Activated CD4-positive, alpha-beta T cell treated with anti-CD3 and anti-CD28 coated beads, Interleukin-2, Interleukin-6, amounts not matched to agents 100 ng/mL and 50 ng/mL, durations not matched to agents 16 hours and 8 hours (primary cell): ENCODE measurements at regions not wholly inside any gene's neighbourhood (a gene's known extent, or its start where the extent isn't known, plus 50 kb on each side); places are given as distances from the start of the nearest gene placed in this dataset.

Experiments
- DNase-seq: peaks from one replicate; pipeline ENCODE4 v3.0.0-alpha.2; 2020

DNA sequence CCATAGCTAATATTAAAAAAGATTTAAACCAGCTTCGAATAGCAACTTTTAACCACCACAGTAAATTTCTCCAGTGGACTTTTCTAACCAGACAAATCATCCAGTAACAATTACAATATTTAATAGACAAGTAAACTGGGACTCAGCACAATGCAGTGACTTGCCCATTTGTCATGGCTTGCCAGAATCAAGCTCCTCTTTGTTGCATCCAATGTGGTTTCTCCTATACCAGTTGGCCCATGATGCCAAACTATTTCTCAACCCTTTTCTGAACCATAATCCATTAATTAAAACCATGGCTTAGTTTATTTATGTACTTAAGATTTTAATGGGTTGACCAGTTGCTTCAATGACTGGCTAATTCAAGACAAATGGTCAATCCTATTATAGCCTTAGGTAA, 64.4 kb downstream of the DIO2 start:
- no peak for DNase-seq

DNA sequence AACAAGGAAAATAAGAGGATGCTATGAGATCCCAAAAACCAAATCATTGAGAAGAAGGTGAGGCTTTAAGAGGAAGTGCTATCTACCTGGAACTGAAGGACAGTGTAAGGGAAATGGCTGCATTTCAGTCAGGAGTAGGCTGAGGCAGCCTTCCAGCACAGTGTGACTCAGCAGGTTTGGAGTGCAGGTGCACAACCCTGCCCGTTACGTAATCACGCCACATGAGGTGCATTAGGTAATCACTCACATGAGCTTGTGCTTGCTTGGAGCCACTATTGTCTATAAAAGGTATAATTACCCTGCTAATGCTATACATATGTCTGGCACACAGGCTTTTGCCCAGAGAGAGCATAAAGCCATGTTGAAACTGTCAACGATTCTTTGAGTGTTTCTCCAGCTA, 74.9 kb downstream of the DIO2 start:
- no peak for DNase-seq

- no peak for DNase-seq
Observed at GRCh38 chr14:80135305-80136088, 75.8 kb downstream of the DIO2 start.

DNA sequence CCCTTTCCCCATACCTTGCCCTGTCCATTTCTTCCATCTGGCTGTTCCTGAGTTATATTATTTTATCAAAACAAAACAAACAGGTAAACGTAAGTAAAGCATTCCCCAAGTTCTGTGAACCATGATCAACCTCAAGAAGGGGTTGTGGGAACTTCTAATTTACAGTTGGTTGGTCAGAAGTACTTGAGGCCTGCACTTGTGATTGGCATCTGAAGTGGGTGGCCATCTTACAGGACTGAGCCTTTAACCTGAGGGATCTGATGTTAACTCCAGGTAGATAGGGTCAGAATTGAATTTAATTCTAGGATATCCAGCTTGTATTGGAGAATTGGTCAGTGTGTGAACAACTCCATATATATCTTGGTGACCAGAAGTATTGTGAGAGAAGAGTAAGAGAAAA, 77.0 kb downstream of the DIO2 start:
- no peak for DNase-seq

DNA sequence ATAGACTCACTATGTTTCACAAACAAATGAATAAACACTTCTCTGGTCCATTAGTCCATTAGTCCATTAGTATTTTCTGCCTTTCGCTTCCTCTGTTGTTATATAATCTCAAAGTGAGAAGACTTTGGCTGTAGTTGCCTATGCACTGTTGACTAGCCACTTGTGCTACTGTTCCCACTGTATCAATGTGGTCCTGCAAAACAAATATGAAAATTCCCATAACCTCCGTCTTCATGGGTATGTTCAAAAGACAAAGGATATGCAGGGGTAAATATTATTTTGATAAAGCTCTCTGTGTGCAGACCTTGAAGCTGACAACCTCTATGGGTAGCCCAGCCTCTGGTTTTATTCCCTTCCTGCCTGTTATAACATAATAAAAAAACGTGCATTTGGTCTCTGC, 77.8 kb downstream of the DIO2 start:
- DNase-seq = no peak

DNA sequence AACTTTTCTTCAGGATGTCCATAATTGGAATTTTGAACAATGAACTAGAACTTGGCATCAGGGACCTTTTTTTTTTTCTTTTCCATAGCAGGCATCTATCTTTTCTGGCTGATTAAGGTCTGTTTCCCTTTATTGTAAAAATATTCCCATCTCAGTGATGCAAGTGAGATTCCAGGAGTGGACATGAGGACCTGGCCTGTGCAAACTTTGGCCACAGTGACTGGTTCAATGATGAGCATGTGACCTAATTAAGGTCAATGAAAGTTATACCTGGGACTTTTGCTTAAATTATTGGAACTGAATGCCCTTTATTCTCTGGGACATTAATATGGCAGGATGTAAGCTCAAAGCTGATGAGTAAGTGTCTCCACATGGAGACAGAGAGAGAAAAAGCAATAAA, 83.8 kb downstream of the DIO2 start:
- no peak for DNase-seq

DNA sequence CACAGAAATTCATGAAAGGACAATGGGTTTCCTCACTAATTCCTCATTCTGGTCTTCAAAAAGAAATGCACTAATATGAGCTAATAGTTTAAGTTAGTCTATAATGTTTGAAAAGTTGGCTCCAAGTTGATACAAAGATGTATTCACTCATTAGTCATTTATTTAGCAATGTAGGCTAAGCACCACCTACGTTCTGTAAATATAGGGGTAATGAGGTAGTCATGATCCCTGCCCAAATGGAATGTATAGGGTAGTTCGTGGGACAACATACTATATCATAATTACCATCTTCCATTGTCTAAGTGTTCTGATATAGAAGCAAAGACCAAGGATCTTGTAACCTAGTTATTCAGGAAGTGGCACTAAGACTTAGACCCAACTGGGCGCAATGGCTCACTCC, 86.5 kb downstream of the DIO2 start:
- no peak for DNase-seq

DNA sequence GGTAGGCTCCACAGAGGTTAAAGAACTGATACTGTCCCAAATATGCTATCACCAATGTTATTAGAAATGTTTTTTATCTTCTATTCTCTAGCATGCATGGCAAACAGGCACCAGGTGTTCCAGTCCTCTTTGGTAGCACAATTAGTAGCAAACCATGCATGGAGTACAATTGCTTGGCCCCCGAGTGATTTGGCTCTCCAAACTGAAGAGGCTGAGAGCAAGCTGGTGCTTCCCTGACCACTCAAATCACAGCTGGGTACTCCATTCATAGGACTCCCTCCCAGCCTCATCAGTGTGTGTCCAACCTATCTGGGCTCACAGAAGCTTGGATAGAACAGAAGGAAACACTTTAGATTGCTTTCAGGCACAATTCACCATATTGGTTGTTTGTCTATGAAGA, 93.4 kb downstream of the DIO2 start:
- no peak for DNase-seq

DNA sequence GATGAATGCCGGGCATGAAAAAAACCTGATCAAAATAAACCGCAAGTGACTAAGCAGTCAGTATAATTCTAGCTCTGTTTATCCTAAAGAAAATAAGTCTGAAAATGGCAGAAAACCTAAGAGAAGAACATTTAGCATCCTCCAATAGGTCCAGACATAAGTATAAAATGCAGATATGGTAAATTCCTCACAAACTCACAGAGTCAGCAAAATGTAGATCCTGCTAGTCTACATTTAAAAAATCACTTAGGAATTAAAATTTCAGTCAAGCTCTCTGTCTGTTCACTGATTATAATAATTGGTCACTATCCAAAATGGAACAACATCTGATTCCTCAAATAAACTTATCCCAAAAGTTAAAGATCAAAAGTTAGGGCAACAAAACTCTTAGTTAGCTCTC, 95.1 kb downstream of the DIO2 start:
- no peak for DNase-seq

- no peak for DNase-seq
Observed at GRCh38 chr14:80110721-80111120, 100.6 kb downstream of the DIO2 start.

DNA sequence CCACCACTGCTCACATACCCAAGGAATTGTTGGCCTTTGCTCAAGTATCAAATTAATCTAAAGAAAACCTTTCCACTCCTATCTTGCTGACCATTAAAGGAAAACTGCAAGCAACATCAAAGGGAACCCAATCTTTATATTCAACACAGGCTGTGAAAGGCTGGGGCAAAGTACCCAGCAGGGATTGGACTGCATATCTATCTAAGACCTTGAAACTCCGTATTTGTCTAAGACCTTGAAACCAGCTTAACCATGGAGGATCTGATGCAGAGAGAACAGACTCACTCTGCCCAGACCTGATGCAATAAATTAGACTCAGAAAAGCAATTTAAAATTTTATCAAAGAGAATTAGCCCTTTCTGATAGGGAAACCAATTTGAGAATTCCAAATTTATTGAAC, 102.2 kb downstream of the DIO2 start:
- no peak for DNase-seq

GRCh38 chr14:80108430-80108829, 102.9 kb downstream of the DIO2 start:
- no peak for DNase-seq

DNA sequence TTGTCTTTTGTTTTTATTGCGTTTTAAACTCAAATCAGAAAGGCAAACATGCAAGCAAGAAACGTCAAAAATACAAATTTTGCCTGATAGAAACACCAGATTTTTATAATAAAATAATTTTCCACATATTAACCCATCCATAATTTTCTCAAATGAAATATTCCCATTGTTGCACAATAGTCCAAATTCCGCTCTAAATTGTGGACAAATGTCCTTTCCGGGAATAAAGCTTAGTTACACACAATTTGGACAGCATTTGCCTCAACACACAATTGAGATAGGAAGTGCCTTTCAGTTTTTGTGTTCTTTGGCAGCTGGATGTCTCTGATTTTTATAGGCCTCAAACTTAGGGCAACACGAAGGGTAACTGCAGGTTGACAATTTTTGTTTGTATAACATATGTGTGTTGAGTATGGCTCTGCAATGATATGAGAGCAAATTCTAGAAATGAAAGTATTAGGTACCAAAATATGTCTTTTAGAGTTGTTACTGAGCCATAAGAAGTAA, 105.8 kb downstream of the DIO2 start:
- DNase-seq = no peak

DNA sequence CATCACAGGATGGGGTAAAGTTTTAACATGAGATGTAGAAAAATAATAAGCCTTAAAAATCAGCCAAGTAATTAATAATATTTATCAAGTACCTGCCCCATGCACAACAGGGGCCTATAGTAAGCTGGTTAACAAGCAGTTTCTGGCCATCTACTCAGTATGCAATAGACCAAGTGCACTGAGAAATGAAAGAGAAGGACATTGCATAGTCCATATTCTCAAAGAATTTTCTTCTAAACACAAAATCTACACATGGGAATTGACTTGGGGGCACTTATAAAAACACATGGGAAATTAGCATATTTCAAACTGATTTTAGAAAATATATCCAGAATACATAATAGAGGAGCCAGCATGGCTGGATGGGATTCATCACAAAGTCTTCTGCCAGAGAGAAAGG, 109.5 kb downstream of the DIO2 start:
- DNase-seq = no peak

GRCh38 chr14:80100681-80101080, 110.6 kb downstream of the DIO2 start:
- no peak for DNase-seq

DNA sequence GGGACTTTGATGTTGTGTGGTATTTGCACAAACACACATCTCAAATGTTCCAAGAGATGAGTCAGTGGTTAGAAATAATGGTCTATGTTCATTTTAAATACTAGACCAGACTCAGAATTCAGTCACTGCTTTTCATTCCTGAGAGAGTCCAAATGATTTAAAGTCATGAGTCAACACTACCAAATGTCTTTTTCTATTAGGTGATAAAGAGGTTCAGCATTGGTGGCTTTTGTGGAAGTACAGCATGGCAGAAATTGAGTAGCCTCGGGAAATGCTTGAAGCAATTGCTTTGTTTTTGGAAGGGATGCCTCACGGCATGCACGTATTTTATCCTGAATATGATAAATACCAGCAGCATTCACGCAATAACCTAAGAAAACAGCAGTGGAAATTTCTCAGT, 115.7 kb downstream of the DIO2 start:
- no peak for DNase-seq

- no peak for DNase-seq
Observed at GRCh38 chr14:80087411-80087810, 123.9 kb downstream of the DIO2 start.

- no peak for DNase-seq
Observed at GRCh38 chr14:80084196-80084595, 127.1 kb downstream of the DIO2 start.

DNA sequence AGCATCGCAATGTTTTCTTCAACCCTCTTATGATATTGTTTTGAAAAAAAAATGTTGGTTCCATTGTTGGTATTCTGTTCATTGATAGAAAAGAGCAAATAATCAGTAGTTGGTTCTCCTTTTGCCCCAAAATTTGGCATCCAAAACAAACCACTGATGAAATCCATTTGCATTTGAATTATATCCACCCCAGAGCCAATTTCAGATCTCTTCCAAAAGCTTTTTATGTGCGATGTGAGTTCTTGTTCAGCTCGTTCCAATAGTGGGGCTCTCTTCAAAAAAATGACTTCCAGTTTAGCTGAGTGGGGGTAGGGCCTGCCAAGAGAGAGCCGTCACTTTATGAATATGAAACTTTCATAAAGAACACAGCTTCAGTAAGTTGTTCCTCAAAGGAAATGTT, 130.7 kb downstream of the DIO2 start:
- no peak for DNase-seq

DNA sequence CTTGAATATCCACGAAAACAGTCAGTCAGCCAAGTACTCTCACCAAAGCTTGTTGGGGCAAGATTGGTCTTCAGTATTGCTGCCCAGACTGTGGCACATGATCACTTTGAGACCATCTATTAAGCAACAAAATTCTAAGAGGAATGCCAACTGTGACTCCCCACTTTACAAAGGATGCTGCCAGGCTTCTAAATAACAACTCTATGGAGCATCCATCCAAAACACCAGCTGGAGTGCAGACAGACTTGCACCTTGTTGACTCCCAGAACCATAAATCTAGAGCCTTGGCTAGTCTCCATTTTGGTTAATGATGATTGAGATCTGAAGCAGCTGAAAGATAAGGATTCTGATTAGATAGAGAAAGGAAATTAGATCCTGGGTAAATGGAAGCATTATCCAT, 132.8 kb downstream of the DIO2 start:
- no peak for DNase-seq

- DNase-seq = no peak
Observed at GRCh38 chr14:80077262-80077661, 134.0 kb downstream of the DIO2 start.

GRCh38 chr14:80074900-80075574, 136.3 kb downstream of the DIO2 start:
- DNase-seq = no peak

GRCh38 chr14:80059041-80059440, 152.3 kb downstream of the DIO2 start:
- no peak for DNase-seq

DNA sequence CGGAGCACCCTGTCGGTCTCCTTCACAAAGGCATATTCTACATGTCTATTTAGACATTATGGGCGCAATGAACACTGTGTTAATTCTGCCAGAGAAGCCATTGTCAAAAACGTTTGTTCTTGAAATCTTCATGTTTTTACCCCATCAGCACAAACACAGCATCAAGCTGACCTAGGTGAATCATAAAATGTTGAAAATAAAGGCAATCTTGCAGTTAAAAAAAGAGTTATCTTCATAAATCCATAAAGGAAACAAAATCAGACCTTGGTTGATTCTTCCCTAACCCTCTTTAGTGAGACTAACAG, 154.9 kb downstream of the DIO2 start:
- no peak for DNase-seq
